Fibroblast of upper back skin (primary cell): ENCODE measurements at regions not wholly inside any gene's neighbourhood (a gene's known extent, or its start where the extent isn't known, plus 50 kb on each side); places are given as distances from the start of the nearest gene placed in this dataset.
"Not testable (repeated sequence)": the region's sequence is repeated elsewhere in the genome, so short reads cannot be mapped to it uniquely, and the experiment has no call there.

Experiments used
- DNase-seq: peaks from one replicate; pipeline ENCODE4 v3.0.0-alpha.2; 2013

GRCh38 chr9:30244877-30245276 is 2139.6 kb upstream of the ACO1 start:
- DNase-seq: no peak

- no peak for DNase-seq
Measured at GRCh38 chr9:30250872-30251271, 2133.6 kb upstream of the ACO1 start.

GRCh38 chr9:30258094-30258493 is 2126.3 kb upstream of the ACO1 start:
- DNase-seq: no peak

- DNase-seq: no peak
Measured at GRCh38 chr9:30280229-30280900, 2104.1 kb upstream of the ACO1 start.

- DNase-seq: no peak
Measured at GRCh38 chr9:30289435-30289834, 2095.0 kb upstream of the ACO1 start.

GRCh38 chr9:30292026-30292425 is 2092.4 kb upstream of the ACO1 start:
- not testable (repeated sequence) for DNase-seq

GRCh38 chr9:30293231-30293630 is 2091.2 kb upstream of the ACO1 start:
- no peak for DNase-seq

GRCh38 chr9:30299126-30299780 is 2085.2 kb upstream of the ACO1 start:
- DNase-seq: no peak

GRCh38 chr9:30301271-30301963 is 2083.0 kb upstream of the ACO1 start:
- no peak for DNase-seq

GRCh38 chr9:30310711-30311110 is 2073.7 kb upstream of the ACO1 start:
- DNase-seq: no peak

- DNase-seq: no peak
Measured at GRCh38 chr9:30329431-30329830, 2055.0 kb upstream of the ACO1 start.

- DNase-seq: no peak
Measured at GRCh38 chr9:30348904-30349303, 2035.5 kb upstream of the ACO1 start.

GRCh38 chr9:30349526-30350513 is 2034.6 kb upstream of the ACO1 start:
- DNase-seq: no peak

GRCh38 chr9:30356221-30356620 is 2028.2 kb upstream of the ACO1 start:
- DNase-seq: no peak

- no peak for DNase-seq
Measured at GRCh38 chr9:30362373-30362772, 2022.1 kb upstream of the ACO1 start.

- not testable (repeated sequence) for DNase-seq
Measured at GRCh38 chr9:30366140-30366539, 2018.3 kb upstream of the ACO1 start.

GRCh38 chr9:30382271-30382670 is 2002.2 kb upstream of the ACO1 start:
- no peak for DNase-seq

GRCh38 chr9:30410273-30410672 is 1974.2 kb upstream of the ACO1 start:
- DNase-seq: no peak

GRCh38 chr9:30411571-30411970 is 1972.9 kb upstream of the ACO1 start:
- DNase-seq: no peak

GRCh38 chr9:30459156-30459555 is 1925.3 kb upstream of the ACO1 start:
- no peak for DNase-seq

- DNase-seq: no peak
Measured at GRCh38 chr9:30476826-30477225, 1907.6 kb upstream of the ACO1 start.

GRCh38 chr9:30478684-30479083 is 1905.8 kb upstream of the ACO1 start:
- no peak for DNase-seq

GRCh38 chr9:30482499-30482898 is 1901.9 kb upstream of the ACO1 start:
- DNase-seq: no peak
